DOHH2 (cell line): ENCODE measurements at regions not wholly inside any gene's neighbourhood (a gene's known extent, or its start where the extent isn't known, plus 50 kb on each side); places are given as distances from the start of the nearest gene placed in this dataset.

Experiments used
- CTCF ChIP-seq: fragments of 200-600 bp; sonication (generic); IDR thresholded peaks from one replicate; pipeline ENCODE4 v1.5.1; 2014; ENCODE audit warnings: antibody characterized with exemption, mild to moderate bottlenecking, low read depth, low read length; ENCODE audit not compliant: poor library complexity, severe bottlenecking
- EZH2phosphoT487 ChIP-seq: fragments of 200-600 bp; sonication (generic); IDR thresholded peaks from 2 replicates; pipeline ENCODE4 v1.6.1; 2017; ENCODE audit warnings: borderline replicate concordance, mild to moderate bottlenecking, antibody characterized with exemption, low read length, moderate library complexity, mixed read lengths

DNA sequence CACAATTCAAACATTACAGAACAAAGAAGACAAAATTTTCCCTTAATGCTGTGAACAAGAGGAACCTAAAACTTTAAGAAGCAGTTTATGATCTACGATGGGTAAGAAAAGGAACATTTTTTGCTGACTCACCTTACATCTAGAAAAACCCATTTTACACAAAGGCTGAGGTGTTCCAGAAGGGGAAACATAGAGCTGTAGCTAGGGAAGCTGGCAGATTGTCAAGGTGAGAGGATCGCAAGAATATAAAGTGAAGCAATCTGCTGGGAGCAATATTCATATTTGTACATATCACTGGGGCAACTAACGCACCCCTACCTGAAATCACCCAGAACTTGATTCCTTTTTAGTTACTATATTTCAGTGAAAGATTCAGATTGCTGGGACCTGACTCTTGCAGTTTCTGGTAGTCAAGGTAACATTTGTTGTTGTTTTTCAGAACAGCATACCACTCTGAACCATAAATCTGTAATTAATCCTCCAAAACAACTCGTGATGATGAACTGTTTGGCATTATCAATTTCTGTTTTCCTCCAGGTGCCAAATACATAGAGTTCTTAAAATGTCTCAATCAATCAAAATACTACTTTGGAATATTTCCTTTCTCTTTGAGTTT, 184.1 kb upstream of the LRRC3B start:
- TF ChIP-seq EZH2phosphoT487 = no peak
- no peak for TF ChIP-seq CTCF
